ENCODE measurements at regions not wholly inside any gene's neighbourhood (a gene's known extent, or its start where the extent isn't known, plus 50 kb on each side); places are given as distances from the start of the nearest gene placed in this dataset.
"Not testable (repeated sequence)": the region's sequence is repeated elsewhere in the genome, so short reads cannot be mapped to it uniquely, and the experiment has no call there.

DNA sequence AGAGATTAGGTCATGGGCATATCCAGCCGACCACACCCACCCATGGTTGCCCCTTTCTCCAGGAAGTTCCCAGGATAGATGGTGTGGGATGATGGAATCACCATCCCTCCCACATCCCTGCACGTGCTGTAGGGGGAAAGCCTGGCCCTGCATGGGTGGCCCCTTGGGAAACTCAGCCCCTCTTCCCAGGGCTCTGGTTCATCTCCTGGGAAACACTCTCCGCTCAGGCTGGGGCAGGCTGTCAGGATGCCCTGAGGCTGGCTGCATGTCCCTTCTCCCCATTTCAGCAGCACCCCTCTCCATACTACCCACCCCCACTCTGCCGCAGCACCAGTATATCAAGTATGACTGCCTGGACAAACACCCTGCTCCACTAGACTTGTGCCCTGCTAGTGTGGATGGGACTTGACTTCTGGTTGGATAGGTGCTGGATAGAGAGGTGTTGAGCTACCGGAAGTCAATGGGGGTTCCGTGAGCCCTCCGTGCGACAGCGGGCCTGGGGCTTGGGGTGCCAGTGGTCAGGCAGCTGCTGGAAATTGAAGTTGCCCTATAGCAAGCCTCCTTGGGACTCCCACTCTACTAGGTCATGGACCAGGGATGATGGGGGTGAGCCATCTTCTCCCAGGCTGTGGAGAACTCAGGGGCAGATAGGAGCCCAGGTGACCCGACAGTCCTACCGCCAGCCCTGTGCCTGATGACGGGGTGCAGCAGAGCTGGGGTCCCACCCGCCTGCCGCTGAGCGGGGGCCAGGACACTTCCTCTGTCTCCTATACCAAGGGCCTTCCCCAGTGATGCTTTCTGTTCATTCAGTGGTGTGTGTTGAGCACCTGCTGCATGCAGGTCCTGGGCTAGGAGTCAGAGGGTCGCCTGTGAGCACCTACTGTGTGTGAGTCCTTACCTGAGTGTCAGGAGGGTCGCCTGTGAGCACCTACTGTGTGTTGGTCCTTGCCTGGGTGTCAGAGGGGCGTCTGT, 69.4 kb upstream of the COL5A1 start:
- no peak overlapping the region for H3K27ac ChIP-seq (replicated peaks)
- peaks cover 4% of the 10 kb centered on the region for H3K27me3 ChIP-seq (ENCODE audit: insufficient read depth, poor library complexity, severe bottlenecking)
- no peak for TF ChIP-seq SPI1 (IDR thresholded peaks at IDR 0.05; ENCODE audit: borderline replicate concordance, low read depth)
- TF ChIP-seq, protein P1, sequence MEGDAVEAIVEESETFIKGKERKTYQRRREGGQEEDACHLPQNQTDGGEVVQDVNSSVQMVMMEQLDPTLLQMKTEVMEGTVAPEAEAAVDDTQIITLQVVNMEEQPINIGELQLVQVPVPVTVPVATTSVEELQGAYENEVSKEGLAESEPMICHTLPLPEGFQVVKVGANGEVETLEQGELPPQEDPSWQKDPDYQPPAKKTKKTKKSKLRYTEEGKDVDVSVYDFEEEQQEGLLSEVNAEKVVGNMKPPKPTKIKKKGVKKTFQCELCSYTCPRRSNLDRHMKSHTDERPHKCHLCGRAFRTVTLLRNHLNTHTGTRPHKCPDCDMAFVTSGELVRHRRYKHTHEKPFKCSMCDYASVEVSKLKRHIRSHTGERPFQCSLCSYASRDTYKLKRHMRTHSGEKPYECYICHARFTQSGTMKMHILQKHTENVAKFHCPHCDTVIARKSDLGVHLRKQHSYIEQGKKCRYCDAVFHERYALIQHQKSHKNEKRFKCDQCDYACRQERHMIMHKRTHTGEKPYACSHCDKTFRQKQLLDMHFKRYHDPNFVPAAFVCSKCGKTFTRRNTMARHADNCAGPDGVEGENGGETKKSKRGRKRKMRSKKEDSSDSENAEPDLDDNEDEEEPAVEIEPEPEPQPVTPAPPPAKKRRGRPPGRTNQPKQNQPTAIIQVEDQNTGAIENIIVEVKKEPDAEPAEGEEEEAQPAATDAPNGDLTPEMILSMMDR (IDR thresholded peaks at IDR 0.05; ENCODE audit: insufficient read depth, low read length), result no peak
- TF ChIP-seq GABPA (IDR thresholded peaks at IDR 0.05; ENCODE audit: low read depth), result no peak
- TF ChIP-seq, protein P2, sequence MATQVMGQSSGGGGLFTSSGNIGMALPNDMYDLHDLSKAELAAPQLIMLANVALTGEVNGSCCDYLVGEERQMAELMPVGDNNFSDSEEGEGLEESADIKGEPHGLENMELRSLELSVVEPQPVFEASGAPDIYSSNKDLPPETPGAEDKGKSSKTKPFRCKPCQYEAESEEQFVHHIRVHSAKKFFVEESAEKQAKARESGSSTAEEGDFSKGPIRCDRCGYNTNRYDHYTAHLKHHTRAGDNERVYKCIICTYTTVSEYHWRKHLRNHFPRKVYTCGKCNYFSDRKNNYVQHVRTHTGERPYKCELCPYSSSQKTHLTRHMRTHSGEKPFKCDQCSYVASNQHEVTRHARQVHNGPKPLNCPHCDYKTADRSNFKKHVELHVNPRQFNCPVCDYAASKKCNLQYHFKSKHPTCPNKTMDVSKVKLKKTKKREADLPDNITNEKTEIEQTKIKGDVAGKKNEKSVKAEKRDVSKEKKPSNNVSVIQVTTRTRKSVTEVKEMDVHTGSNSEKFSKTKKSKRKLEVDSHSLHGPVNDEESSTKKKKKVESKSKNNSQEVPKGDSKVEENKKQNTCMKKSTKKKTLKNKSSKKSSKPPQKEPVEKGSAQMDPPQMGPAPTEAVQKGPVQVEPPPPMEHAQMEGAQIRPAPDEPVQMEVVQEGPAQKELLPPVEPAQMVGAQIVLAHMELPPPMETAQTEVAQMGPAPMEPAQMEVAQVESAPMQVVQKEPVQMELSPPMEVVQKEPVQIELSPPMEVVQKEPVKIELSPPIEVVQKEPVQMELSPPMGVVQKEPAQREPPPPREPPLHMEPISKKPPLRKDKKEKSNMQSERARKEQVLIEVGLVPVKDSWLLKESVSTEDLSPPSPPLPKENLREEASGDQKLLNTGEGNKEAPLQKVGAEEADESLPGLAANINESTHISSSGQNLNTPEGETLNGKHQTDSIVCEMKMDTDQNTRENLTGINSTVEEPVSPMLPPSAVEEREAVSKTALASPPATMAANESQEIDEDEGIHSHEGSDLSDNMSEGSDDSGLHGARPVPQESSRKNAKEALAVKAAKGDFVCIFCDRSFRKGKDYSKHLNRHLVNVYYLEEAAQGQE (IDR thresholded peaks at IDR 0.05; ENCODE audit: insufficient replicate concordance, low read depth), result no peak
- no peak for TF ChIP-seq POLR2AphosphoS5 (IDR thresholded peaks at IDR 0.05; ENCODE audit: low read depth)
- no peak for DNase-seq (ENCODE audit: low read depth in 1 of 2, low spot score in 1 of 2)
- no peak overlapping the region for H3K4me3 ChIP-seq (replicated peaks; ENCODE audit: insufficient read depth, low read length)

DNA sequence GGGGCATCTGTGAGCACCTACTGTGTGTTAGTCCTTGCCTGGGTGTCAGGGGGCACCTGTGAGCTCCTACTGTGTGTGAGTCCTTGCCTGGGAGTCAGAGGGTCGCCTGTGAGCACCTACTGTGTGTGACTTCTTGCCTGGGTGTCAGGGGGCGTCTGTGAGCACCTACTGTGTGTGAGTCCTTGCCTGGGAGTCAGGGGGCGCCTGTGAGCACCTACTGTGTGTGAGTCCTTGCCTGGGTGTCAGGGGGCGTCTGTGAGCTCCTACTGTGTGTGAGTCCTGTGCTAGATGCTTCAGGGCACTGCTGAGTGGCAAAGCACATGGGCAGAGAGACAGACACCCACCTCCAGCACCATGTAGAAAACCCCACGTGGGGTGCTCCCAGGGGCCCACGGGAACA, 66.9 kb upstream of the COL5A1 start:
- not testable (repeated sequence) for DNase-seq (ENCODE audit: low read depth in 1 of 2, low spot score in 1 of 2); H3K27ac ChIP-seq (replicated peaks); H3K27me3 ChIP-seq (ENCODE audit: insufficient read depth, poor library complexity, severe bottlenecking); H3K4me3 ChIP-seq (replicated peaks; ENCODE audit: insufficient read depth, low read length)

GRCh38 chr9:134575103-134575900, 66.3 kb upstream of the COL5A1 start:
- TF ChIP-seq, protein P2 (IDR thresholded peaks at IDR 0.05; ENCODE audit: insufficient replicate concordance, low read depth), result no peak
- no peak for TF ChIP-seq GABPA (IDR thresholded peaks at IDR 0.05; ENCODE audit: low read depth)
- TF ChIP-seq, protein P1 (IDR thresholded peaks at IDR 0.05; ENCODE audit: insufficient read depth, low read length), result no peak
- no peak for TF ChIP-seq POLR2AphosphoS5 (IDR thresholded peaks at IDR 0.05; ENCODE audit: low read depth)
- TF ChIP-seq SPI1 (IDR thresholded peaks at IDR 0.05; ENCODE audit: borderline replicate concordance, low read depth), result no peak
- Histone ChIP-seq H3K4me3 (replicated peaks; ENCODE audit: insufficient read depth, low read length) (no peak overlapping the region), H3K27me3 (ENCODE audit: insufficient read depth, poor library complexity, severe bottlenecking) (no peaks in the 10 kb centered on the region), H3K27ac (replicated peaks) (no peak overlapping the region)
- DNase-seq (ENCODE audit: low read depth in 1 of 2, low spot score in 1 of 2), result no peak

DNA sequence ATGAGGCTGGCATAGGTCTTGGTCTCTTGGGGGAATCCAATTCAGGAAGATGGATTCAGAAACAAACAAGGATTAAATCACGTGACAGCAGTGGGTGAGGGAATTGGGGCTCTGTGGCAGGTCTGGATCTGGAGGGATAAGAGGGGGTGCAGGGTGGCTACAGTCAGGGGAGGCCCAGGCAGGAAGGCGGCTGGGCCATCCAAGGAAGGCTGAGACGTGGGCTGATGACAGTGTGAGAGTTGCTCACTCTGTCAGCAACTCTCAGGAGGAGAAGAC, 65.8 kb upstream of the COL5A1 start:
- DNase-seq (ENCODE audit: low read depth in 1 of 2, low spot score in 1 of 2), result no peak
- Histone ChIP-seq H3K27ac (replicated peaks) (no peak overlapping the region), H3K27me3 (ENCODE audit: insufficient read depth, poor library complexity, severe bottlenecking) (no peaks in the 10 kb centered on the region), H3K4me3 (replicated peaks; ENCODE audit: insufficient read depth, low read length) (no peak overlapping the region)
- TF ChIP-seq SPI1 (IDR thresholded peaks at IDR 0.05; ENCODE audit: borderline replicate concordance, low read depth), result no peak
- no peak for TF ChIP-seq GABPA (IDR thresholded peaks at IDR 0.05; ENCODE audit: low read depth)
- TF ChIP-seq POLR2AphosphoS5 (IDR thresholded peaks at IDR 0.05; ENCODE audit: low read depth), result no peak
- TF ChIP-seq, protein P2 (IDR thresholded peaks at IDR 0.05; ENCODE audit: insufficient replicate concordance, low read depth), result no peak
- TF ChIP-seq, protein P1 (IDR thresholded peaks at IDR 0.05; ENCODE audit: insufficient read depth, low read length), result no peak

Measured in HL-60 (cell line).